GM18873 (cell line): ENCODE measurements at regions not wholly inside any gene's neighbourhood (a gene's known extent, or its start where the extent isn't known, plus 50 kb on each side); places are given as distances from the start of the nearest gene placed in this dataset.
"Not testable (repeated sequence)": the region's sequence is repeated elsewhere in the genome, so short reads cannot be mapped to it uniquely, and the experiment has no call there.

Experiments
- ATAC-seq: cut with Tn5 transposase; IDR thresholded peaks from one replicate; pipeline ENCODE4 v1.9.1; 2021; ENCODE audit warnings: mild to moderate bottlenecking, moderate library complexity, moderate number of reproducible peaks; ENCODE audit not compliant: unreplicated experiment, low FRiP score

DNA sequence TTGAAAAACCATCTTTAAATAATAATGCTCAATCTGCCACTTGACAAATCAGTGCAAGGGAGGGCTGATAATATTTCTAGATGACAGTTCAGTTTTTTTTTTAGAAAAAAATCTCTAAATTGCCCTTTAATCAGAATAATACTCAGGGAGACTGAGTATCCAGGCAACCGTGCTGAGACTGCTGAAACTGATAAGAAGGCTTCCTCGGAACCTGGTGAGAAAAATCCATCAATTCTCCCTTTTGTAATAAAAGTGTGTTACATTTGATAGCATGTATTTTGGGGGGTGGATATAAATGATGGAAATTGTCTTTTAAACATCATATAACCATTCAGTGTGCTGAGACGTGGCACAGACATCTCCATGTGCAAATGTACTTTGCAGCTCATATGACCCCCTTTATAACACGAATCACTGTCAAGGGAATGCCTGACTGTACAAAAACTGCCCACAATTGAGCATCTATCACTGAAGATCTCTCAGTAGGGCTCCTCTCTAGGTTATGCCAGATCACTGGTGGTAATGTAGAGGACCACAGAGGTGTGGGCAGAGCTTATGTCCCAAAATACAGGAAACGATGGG, 491.1 kb upstream of the ADARB2 start:
- no peak for ATAC-seq

GRCh38 chr10:2225609-2226008, 488.3 kb upstream of the ADARB2 start:
- no peak for ATAC-seq

DNA sequence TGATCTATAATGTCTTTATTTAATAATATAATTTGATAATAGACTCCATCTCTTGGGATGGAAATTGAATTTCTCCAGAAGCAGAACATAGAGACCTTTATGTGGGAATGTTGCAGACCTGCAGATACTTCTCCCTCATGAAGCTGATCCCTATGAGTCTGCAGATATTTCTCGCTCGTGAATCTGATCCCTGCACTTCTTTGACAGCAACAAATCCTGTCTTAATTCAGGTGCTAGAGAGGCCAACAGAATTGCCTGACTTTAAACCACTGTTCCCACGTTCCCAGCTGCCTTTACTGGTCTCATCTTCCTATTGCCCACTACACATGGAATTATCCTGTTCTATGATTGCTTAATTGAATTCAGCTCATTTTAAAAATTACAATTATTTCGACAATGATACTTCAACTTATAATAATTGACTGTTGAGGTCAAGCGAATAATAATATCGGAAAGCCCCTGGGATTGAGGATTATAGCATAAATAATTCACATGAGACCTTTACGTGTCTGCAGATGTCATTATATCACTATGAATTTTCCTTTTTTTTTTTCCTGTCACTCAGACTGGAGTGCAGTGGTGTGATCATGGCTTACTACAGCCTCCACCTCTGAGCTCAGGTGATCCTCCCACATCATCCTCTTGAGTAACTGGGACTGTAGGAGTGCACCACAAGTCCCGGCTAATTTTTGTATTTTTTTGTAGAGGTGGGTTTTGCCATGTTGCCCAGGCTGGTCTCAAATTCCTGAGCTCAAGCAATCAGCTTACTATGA, 486.4 kb upstream of the ADARB2 start:
- ATAC-seq = no peak

DNA sequence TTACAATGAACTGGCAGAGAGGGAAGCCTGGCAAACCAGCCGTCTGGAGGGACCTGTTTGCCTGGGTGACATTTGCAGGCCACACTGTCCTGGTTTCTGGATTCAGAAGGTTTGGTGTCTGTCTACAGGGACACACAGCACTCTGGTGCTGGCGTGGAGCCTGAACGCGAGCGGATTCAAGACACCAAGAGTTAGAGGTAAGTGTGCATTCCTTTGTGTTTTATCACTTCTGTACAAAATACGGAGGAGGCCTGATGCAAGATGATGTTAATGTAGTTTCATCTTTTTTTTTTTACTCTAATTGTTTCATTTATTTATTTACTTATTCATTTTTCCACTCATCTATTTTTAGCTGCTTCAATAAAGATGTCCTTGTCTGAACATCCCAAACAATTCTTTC, 485.3 kb upstream of the ADARB2 start:
- ATAC-seq = no peak

- no peak for ATAC-seq
Measured at GRCh38 chr10:2214805-2215204, 477.5 kb upstream of the ADARB2 start.

DNA sequence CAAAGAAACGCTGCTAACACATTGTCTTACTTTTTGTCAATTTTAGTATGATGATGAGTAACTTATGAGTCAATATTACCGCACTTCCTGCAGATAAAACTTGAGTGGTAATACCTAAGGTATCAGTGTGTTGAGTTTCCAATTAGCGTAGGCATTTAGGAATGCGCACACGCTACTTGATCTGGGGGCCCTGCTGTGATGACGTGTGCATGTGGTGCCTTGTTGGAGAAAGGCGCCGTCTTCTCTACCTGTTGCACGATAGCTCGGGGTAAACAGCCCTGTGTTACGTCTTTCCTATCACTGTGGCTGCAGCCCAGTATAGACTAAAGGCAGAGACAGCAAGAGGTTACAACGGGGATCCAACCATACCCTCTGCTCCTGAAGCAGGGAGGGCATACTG, 476.8 kb upstream of the ADARB2 start:
- no peak for ATAC-seq

DNA sequence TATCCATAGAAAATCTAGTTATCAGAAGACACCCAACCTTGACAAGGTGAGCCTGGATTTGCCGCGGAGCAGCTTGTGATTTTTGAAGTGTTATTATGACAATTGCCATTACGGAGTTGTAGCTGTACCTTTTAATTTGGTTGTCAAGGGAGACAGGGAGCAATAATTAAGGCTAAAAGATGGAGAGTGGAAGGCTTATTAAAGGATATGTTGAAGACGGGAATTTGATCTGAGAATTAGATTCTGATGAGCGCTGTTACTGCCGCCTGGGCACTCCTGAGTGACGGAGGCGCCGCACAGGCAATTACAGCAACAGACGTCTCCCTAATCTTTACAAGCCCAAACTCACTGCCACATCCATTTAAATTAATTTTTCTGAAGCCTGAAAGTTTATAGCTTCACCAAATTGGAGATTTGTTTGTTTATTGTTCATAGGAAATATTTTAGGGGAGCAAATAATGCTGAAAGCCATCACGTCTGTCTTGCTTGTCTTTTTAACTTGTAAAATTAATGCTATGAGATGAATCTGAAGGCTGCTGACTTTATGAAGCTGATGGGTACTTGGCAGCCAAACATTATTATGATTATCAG, 475.0 kb upstream of the ADARB2 start:
- ATAC-seq = no peak

DNA sequence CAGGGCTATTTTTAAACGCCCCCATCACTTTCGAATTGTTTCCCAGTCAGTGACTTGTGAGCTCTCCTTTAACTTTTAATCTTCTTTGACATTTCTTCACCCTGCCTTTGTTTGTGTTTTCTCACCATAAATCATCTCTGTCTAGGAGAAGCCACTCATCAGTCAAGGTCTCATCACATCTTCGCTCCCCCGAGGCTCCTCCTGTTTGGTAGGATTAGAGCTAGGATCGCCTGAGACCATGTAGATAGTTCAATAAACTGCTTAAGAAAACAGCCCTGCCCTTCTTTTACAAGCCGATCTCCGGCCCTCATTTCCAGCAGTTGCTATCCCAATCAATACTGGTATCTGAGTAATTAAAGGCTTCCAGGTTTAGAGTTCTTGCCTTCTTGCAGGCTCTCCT, 472.8 kb upstream of the ADARB2 start:
- ATAC-seq = no peak

GRCh38 chr10:2208106-2208505, 470.8 kb upstream of the ADARB2 start:
- ATAC-seq = no peak

DNA sequence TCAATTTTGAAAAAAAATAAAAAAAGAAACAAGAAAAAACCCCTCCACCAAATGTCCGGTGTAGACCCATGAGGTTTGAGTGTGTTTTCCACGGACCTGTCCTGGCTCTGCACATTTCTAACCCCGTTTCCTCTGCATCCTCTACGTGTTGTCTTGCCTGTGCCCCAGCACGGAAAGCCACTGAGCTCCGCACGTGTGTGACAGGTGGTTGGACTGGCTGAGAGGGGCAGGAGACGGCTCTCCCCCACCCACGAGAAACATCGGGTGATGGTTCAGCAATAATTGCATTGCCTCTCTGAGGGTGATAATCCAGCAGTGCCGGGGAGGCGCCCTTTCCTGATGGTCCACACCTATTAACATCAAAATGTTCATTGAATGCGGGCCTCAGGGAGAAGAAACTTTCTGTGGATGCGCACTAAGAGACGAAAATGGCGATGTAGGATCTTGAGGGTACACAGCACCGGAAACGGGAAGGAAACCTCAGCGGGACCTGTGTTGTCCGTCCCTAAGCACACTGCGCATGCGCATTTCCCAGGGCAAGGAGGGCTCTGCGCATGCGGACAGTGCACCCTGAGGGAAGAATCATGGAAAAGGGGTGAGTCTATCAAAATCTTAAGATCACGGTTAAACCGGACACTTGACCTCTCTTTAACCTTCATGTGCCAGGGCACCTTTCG, 470.1 kb upstream of the ADARB2 start:
- ATAC-seq = no peak

- ATAC-seq = no peak
Measured at GRCh38 chr10:2205406-2205805, 468.1 kb upstream of the ADARB2 start.

DNA sequence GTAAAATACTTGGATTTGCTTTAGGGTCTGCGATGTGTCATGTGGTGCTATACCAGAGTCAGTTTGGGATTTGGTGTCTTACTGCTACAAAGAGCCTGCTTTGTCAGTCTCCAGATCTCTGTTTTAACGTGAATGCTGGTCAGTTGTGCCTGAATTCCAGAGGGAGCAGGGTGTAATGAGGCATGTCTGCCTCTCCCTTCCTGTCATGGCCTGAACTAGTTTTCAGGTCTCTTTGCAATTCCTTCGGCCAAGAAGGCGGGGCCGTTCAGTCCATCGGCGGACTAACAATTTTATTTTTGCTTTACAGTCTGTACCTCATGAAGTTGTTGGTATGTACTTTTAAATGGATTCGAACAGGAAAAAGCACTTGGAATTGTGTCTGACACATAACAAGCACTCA, 465.1 kb upstream of the ADARB2 start:
- no peak for ATAC-seq

- ATAC-seq = no peak
Measured at GRCh38 chr10:2201534-2202099, 464.3 kb upstream of the ADARB2 start.

DNA sequence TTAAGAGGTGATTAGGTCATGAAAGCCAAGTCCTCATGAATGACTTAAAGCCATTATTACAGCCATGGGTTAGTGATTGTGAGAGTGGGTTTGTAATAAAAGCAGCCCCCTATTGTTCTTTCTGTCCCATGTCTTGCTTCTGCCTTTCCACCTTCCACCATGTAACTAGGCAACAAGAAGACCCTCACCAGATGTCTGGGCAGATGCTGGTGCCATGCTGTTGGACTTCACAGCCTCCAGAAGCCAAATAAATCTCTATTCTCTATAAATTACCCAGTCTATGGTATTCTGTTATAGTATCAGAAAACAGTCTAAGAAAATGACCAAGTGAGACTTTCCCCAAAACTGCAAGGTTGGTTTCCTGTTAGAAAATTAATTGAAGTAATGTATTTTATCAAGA, 460.3 kb upstream of the ADARB2 start:
- no peak for ATAC-seq

DNA sequence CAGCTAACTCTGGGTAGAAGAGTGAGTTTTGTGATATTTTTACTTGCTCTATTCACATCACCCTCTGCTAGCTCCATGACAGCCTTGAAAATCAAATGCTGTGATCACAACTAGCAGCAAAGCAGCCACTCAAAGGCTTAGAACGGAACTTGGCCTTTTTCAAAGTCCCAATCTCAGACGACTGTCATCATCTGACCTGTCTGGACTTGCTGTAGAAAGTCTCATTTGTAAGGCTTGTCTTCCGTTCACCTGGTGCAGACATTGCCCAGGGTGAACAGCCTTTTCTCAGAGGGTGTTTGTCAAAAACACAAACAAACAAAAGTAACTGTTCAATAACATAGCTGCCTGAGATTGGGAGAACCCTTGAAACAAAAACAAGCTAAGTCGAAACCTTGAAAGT, 458.9 kb upstream of the ADARB2 start:
- ATAC-seq = no peak

- ATAC-seq = not testable (repeated sequence)
Measured at GRCh38 chr10:2189356-2189755, 452.0 kb upstream of the ADARB2 start.

GRCh38 chr10:2188371-2188770, 451.0 kb upstream of the ADARB2 start:
- ATAC-seq = no peak

DNA sequence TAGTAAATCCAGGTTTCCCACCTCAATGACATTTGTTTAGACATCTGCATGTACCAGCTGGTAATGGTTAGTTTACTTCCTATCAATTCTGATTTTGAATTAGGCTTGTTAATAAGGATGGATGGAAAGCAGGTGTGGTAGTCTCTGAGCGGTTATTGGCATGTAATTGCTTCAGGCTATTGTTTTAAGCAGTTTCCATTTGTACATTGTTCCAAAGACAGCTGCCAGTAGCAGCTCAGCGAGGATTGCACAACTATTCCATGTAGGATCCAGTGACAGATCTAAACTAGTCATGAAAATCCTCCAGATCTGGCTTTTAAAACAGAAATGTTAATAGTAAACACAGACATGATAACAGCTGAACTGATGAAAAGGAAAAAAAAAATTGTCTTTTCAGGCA, 436.0 kb upstream of the ADARB2 start:
- no peak for ATAC-seq

- ATAC-seq = no peak
Measured at GRCh38 chr10:2165771-2166460, 428.6 kb upstream of the ADARB2 start.

DNA sequence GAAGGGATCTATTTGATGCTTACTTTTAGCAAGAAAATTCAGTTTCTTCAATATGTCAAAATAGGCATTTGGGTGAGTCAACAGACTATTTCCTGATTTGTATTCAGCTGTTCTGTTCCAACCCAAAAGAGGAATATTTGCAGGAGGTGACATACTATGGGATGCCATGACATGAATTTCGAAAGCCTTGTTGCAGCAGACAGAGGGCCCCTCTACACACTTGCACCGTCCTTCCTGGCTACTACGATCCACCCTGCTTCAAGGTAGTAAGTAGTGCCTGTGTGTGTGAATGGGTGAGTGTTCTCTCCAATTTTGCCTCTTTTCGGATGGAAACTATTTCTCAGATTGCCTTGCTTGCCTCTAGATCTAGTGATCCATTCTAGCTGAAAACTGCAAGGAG, 413.0 kb upstream of the ADARB2 start:
- ATAC-seq = no peak
